Lower leg skin (tissue), 3 donors: ENCODE measurements at regions not wholly inside any gene's neighbourhood (a gene's known extent, or its start where the extent isn't known, plus 50 kb on each side); places are given as distances from the start of the nearest gene placed in this dataset.

Experiments used
- POLR2A ChIP-seq, 2 donors: fragments of 450-650 bp; IDR thresholded peaks; one replicate each; pipeline ENCODE4 v1.6.1; 2016 to 2017; ENCODE audit warnings: antibody characterized with exemption in 2 of 2, mild to moderate bottlenecking in 1 of 2, moderate library complexity in 1 of 2
- TF ChIP-seq, protein P1 (sequence below), 3 donors: fragments of 450-650 bp; IDR thresholded peaks; one replicate each; pipeline ENCODE4 v1.5.1; 2016; ENCODE audit warnings: antibody characterized with exemption in 3 of 3, mild to moderate bottlenecking in 3 of 3, moderate library complexity in 2 of 3

DNA sequence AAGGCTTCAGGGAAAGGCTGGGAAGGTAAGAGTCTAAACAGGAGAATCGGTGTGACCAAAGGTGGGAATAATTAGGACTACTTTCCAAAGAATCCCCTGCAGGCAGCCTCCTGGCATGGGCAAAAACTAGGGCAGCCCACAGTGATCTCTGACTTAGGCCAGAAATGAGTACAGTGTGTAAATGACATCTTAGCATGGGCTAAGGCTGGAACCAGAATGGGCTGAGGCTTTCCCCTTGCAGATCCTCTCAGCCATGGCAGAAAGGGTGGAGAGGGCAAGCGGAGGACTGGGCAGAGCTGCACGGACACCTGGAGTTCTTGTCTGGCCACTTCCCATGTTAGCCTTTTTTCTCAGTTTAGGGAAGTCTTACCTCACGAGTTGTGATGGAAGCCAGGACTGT is 69.9 kb upstream of the FOXQ1 start:
- TF ChIP-seq POLR2A (IDR thresholded peaks at IDR 0.05), result no peak
- TF ChIP-seq, protein P1, sequence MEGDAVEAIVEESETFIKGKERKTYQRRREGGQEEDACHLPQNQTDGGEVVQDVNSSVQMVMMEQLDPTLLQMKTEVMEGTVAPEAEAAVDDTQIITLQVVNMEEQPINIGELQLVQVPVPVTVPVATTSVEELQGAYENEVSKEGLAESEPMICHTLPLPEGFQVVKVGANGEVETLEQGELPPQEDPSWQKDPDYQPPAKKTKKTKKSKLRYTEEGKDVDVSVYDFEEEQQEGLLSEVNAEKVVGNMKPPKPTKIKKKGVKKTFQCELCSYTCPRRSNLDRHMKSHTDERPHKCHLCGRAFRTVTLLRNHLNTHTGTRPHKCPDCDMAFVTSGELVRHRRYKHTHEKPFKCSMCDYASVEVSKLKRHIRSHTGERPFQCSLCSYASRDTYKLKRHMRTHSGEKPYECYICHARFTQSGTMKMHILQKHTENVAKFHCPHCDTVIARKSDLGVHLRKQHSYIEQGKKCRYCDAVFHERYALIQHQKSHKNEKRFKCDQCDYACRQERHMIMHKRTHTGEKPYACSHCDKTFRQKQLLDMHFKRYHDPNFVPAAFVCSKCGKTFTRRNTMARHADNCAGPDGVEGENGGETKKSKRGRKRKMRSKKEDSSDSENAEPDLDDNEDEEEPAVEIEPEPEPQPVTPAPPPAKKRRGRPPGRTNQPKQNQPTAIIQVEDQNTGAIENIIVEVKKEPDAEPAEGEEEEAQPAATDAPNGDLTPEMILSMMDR (IDR thresholded peaks at IDR 0.05), result no peak
